Gastrocnemius medialis (tissue), 4 donors: ENCODE measurements at regions not wholly inside any gene's neighbourhood (a gene's known extent, or its start where the extent isn't known, plus 50 kb on each side); places are given as distances from the start of the nearest gene placed in this dataset.

ENCODE experiments used
- ATAC-seq, 2 donors: fragments of 150-250 bp; one replicate each; pipeline ENCODE4 v1.9.1; 2016
- DNase-seq, 2 donors: peaks; one replicate each; pipeline ENCODE4 v3.0.0-alpha.2; 2019
- H3K27ac ChIP-seq, 4 donors: fragments of 200-600 bp; sonication (generic); 1 replicate in 1 of 4; 2 replicates in 3 of 4; pipeline ENCODE4 v1.5.1; 2016 to 2018; ENCODE audit warnings: mild to moderate bottlenecking in 2 of 4, moderate library complexity in 1 of 4
- H3K27me3 ChIP-seq, 3 donors: fragments of 200-600 bp; sonication (generic) in 2 of 3; 1 replicate in 1 of 3; 2 replicates in 2 of 3; pipeline versions ENCODE4 v1.5.1 to v1.6.0; 2016 to 2019; ENCODE audit warnings: mild to moderate bottlenecking in 1 of 3, moderate library complexity in 1 of 3
- H3K36me3 ChIP-seq, 2 donors: fragments of 200-600 bp; sonication (generic) in 1 of 2; one replicate each; pipeline ENCODE4 v1.5.1; 2017 to 2018
- H3K4me1 ChIP-seq, 2 donors: fragments of 200-600 bp; sonication (generic) in 1 of 2; one replicate each; pipeline ENCODE4 v1.5.1; 2016 to 2017; ENCODE audit warnings: mild to moderate bottlenecking in 2 of 2
- H3K4me3 ChIP-seq, 4 donors: fragments of 200-600 bp; sonication (generic) in 3 of 4; 1 replicate in 1 of 4; 2 replicates in 3 of 4; pipeline ENCODE4 v1.5.1; 2016 to 2019; ENCODE audit warnings: mild to moderate bottlenecking in 2 of 4
- H3K9me3 ChIP-seq, 3 donors: fragments of 200-600 bp; sonication (generic) in 2 of 3; 1 replicate in 1 of 3; 2 replicates in 2 of 3; pipeline ENCODE4 v1.5.1; 2016 to 2019
- POLR2A ChIP-seq, 2 donors: fragments of 450-650 bp; IDR thresholded peaks; one replicate each; pipeline ENCODE4 v1.6.1; 2017; ENCODE audit warnings: antibody characterized with exemption in 2 of 2, mild to moderate bottlenecking in 2 of 2, moderate library complexity in 2 of 2
- in situ Hi-C, 4 donors: fragments of 200-750 bp; cut with MboI; loops; one replicate each; pipeline versions ENCODE4 v1.15.0 to v1.8.0; 2017; ENCODE audit warnings: low sequenced_read_pairs in 4 of 4
- intact Hi-C: fragments of 100-400 bp; cut with DNase I; formaldehyde crosslinking; loops from one replicate; pipeline ENCODE4 v1.15.1; 2023; ENCODE audit warnings: low total_unique reads
- TF ChIP-seq, protein P1 (sequence below), 5 experiments: fragments of 450-650 bp in 3 of 5; fragments of 200-600 bp in 2 of 5; sonication (generic) in 2 of 5; IDR thresholded peaks in 4 of 5; conservative IDR thresholded peaks in 1 of 5; 1 replicate in 4 of 5; 2 replicates in 1 of 5; pipeline ENCODE4 v1.5.1; 2016 to 2019; ENCODE audit warnings: antibody characterized with exemption in 5 of 5, mild to moderate bottlenecking in 3 of 5, moderate library complexity in 3 of 5

GRCh38 chr12:19018302-19018970 lies 111.1 kb upstream of the PLEKHA5 start:
- Histone ChIP-seq H3K27ac (no peak overlapping the region), H3K36me3 (no peaks in the 10 kb centered on the region), H3K9me3 (no peaks in the 10 kb centered on the region), H3K4me1 (no peaks in the 10 kb centered on the region), H3K4me3 (no peak overlapping the region), H3K27me3 (no peaks in the 10 kb centered on the region)
- ATAC-seq: no peak
- in situ Hi-C loops (no loop called here), intact Hi-C loops (no loop called here)
- DNase-seq: no peak
- TF ChIP-seq, protein P1, sequence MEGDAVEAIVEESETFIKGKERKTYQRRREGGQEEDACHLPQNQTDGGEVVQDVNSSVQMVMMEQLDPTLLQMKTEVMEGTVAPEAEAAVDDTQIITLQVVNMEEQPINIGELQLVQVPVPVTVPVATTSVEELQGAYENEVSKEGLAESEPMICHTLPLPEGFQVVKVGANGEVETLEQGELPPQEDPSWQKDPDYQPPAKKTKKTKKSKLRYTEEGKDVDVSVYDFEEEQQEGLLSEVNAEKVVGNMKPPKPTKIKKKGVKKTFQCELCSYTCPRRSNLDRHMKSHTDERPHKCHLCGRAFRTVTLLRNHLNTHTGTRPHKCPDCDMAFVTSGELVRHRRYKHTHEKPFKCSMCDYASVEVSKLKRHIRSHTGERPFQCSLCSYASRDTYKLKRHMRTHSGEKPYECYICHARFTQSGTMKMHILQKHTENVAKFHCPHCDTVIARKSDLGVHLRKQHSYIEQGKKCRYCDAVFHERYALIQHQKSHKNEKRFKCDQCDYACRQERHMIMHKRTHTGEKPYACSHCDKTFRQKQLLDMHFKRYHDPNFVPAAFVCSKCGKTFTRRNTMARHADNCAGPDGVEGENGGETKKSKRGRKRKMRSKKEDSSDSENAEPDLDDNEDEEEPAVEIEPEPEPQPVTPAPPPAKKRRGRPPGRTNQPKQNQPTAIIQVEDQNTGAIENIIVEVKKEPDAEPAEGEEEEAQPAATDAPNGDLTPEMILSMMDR (IDR thresholded peaks at IDR 0.05 in 4 of 5, conservative IDR thresholded peaks at IDR 0.05 in 1 of 5): no peak
- TF ChIP-seq POLR2A (IDR thresholded peaks at IDR 0.05): no peak

DNA sequence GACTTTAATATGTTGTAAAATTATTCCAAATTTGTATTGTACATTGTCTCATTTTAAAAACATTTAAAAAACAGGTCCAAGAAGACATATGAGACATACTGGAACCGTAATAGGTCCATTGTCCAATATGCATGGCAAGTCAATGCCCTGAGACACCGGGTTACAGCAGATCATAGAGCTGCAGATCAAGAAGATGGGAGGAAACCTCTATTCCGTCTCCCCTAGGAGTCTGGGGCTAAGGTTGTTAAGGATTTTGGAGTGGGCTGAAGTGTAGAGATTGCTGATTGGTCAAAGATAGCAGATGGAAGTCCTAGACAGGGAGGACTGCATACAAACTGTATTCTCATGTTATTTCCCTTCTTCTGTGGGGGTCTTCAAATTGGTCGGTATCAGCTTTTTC lies 108.3 kb upstream of the PLEKHA5 start:
- no peak for ATAC-seq
- Histone ChIP-seq H3K36me3 (no peaks in the 10 kb centered on the region), H3K27me3 (no peaks in the 10 kb centered on the region), H3K4me3 (no peak overlapping the region), H3K9me3 (no peaks in the 10 kb centered on the region), H3K4me1 (no peaks in the 10 kb centered on the region), H3K27ac (no peak overlapping the region)
- no peak for DNase-seq
- in situ Hi-C loops (no loop called here), intact Hi-C loops (no loop called here)
- TF ChIP-seq, protein P1 (IDR thresholded peaks at IDR 0.05 in 4 of 5, conservative IDR thresholded peaks at IDR 0.05 in 1 of 5): no peak
- TF ChIP-seq POLR2A (IDR thresholded peaks at IDR 0.05): no peak

GRCh38 chr12:19021646-19022045 lies 107.9 kb upstream of the PLEKHA5 start:
- Histone ChIP-seq H3K9me3 (no peaks in the 10 kb centered on the region), H3K36me3 (no peaks in the 10 kb centered on the region), H3K27ac (no peak overlapping the region), H3K4me1 (no peaks in the 10 kb centered on the region), H3K4me3 (no peak overlapping the region), H3K27me3 (no peaks in the 10 kb centered on the region)
- ATAC-seq: no peak
- in situ Hi-C loops (no loop called here), intact Hi-C loops (no loop called here)
- no peak for DNase-seq
- TF ChIP-seq, protein P1 (IDR thresholded peaks at IDR 0.05 in 4 of 5, conservative IDR thresholded peaks at IDR 0.05 in 1 of 5): no peak
- TF ChIP-seq POLR2A (IDR thresholded peaks at IDR 0.05): no peak

DNA sequence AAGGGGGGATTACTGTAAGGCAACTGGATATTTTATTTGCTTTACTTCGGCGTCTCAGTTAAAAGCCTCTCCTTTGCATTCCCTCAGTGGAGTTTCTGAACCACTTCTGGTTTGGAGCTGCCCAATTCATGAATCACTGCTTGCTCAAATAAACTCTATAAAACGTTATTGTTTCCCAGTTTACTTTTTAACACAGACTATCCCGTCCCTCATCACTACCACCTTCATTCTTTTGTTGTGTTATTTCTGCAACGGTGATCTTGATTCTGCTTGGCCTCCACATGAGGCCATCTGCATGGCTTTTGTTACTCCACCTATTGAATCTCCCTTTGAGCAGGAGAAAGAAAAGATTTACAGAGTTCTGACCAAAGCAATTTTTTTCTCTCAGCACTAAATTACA lies 104.0 kb upstream of the PLEKHA5 start:
- TF ChIP-seq POLR2A (IDR thresholded peaks at IDR 0.05): no peak
- TF ChIP-seq, protein P1 (IDR thresholded peaks at IDR 0.05 in 4 of 5, conservative IDR thresholded peaks at IDR 0.05 in 1 of 5): no peak
- Histone ChIP-seq H3K4me1 (no peaks in the 10 kb centered on the region), H3K27me3 (no peaks in the 10 kb centered on the region), H3K9me3 (no peaks in the 10 kb centered on the region), H3K4me3 (no peak overlapping the region), H3K27ac (no peak overlapping the region), H3K36me3 (no peaks in the 10 kb centered on the region)
- in situ Hi-C loops: no loop called here
- intact Hi-C loops: no loop called here
- ATAC-seq: no peak
- no peak for DNase-seq

DNA sequence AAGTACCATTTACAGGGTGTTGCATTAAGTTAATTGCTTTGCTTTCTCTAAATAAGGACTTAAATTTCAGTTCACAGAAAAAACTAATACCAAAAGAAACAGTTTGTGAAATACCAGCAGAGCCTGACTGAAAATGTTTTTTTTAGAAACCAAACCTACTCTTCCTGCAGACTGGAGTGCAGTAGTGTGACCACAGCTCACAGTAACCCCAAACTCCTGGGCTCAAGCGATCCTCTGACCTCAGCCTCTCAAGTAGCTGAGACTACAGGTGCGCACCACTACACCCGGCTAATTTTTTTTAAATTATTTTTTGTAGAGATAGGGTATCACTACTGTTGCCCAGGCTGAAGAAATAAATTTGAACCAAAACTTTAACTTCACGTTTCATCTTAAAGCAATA lies 103.5 kb upstream of the PLEKHA5 start:
- DNase-seq: no peak
- H3K27ac ChIP-seq: no peak overlapping the region
- intact Hi-C loops: no loop called here

More for the DNA sequence above, 103.5 kb upstream of the PLEKHA5 start:
- Histone ChIP-seq H3K36me3 (no peaks in the 10 kb centered on the region), H3K27me3 (no peaks in the 10 kb centered on the region), H3K4me1 (no peaks in the 10 kb centered on the region), H3K4me3 (no peak overlapping the region), H3K9me3 (no peaks in the 10 kb centered on the region)
- TF ChIP-seq, protein P1 (IDR thresholded peaks at IDR 0.05 in 4 of 5, conservative IDR thresholded peaks at IDR 0.05 in 1 of 5): no peak
- TF ChIP-seq POLR2A (IDR thresholded peaks at IDR 0.05): no peak
- no peak for ATAC-seq
- in situ Hi-C loops: no loop called here
